ENCODE measurements at regions not wholly inside any gene's neighbourhood (a gene's known extent, or its start where the extent isn't known, plus 50 kb on each side); places are given as distances from the start of the nearest gene placed in this dataset.

- no peak for DNase-seq
- Histone ChIP-seq H3K4me1 (ENCODE audit: control insufficient read depth, insufficient read depth, low read length, poor library complexity, severe bottlenecking) (no peaks in the 10 kb centered on the region), H3K27me3 (ENCODE audit: control insufficient read depth, insufficient read depth, low read length) (no peaks in the 10 kb centered on the region), H3K9me3 (ENCODE audit: control insufficient read depth in 2 of 2, low read length in 2 of 2) (no peaks in the 10 kb centered on the region), H3K27ac (ENCODE audit: insufficient read depth, low read length, poor library complexity, severe bottlenecking) (no peak overlapping the region), H3K4me3 (ENCODE audit: low read depth, low read length) (no peak overlapping the region), H3K36me3 (ENCODE audit: control insufficient read depth, insufficient read depth, low read length) (no peaks in the 10 kb centered on the region)
- Mint-ChIP-seq H3K4me1 (no peaks in the 10 kb centered on the region), H3K27me3 (no peaks in the 10 kb centered on the region), H3K9me3 (peaks cover 0 to 15% (median 5%) of the 10 kb centered on the region in 7 donors), H3K36me3 (no peaks in the 10 kb centered on the region), H3K4me3 (no peak overlapping the region), H3K27ac (no peak overlapping the region)
- no peak for ATAC-seq (ENCODE audit: low read depth in 2 of 2)
Observed at GRCh38 chr1:214993419-214993818, 89.1 kb upstream of the KCNK2 start.

DNA sequence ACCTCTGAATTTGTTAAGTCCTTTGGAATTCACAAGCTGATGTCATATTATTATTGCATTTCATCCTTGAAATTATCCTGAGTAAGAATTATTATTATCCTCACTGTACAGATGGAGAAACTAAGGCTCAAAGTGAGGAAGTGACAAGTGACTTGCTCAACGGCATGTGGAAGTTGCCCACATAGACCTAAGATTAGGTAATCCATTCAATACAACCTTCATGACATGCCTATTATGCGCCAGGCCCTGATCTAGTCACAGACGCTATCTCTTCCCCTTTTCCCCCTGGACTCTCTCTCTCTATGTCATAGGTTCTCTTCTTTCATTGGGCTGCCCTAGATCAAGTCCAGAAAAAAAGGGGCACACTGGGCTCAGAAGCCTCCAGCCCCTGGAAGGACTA is 84.9 kb upstream of the KCNK2 start:
- Mint-ChIP-seq H3K4me3 (no peak overlapping the region), H3K27ac (no peak overlapping the region), H3K4me1 (no peaks in the 10 kb centered on the region), H3K27me3 (no peaks in the 10 kb centered on the region), H3K36me3 (no peaks in the 10 kb centered on the region), H3K9me3 (peaks cover 0 to 3% (median 2%) of the 10 kb centered on the region in 7 donors)
- Histone ChIP-seq H3K27ac (ENCODE audit: insufficient read depth, low read length, poor library complexity, severe bottlenecking) (no peak overlapping the region), H3K36me3 (ENCODE audit: control insufficient read depth, insufficient read depth, low read length) (no peaks in the 10 kb centered on the region), H3K9me3 (ENCODE audit: control insufficient read depth in 2 of 2, low read length in 2 of 2) (no peaks in the 10 kb centered on the region), H3K27me3 (ENCODE audit: control insufficient read depth, insufficient read depth, low read length) (no peaks in the 10 kb centered on the region), H3K4me1 (ENCODE audit: control insufficient read depth, insufficient read depth, low read length, poor library complexity, severe bottlenecking) (no peaks in the 10 kb centered on the region), H3K4me3 (ENCODE audit: low read depth, low read length) (no peak overlapping the region)
- no peak for DNase-seq
- ATAC-seq (ENCODE audit: low read depth in 2 of 2): no peak

GRCh38 chr1:215001419-215002021 is 81.0 kb upstream of the KCNK2 start:
- Mint-ChIP-seq H3K4me1 (no peaks in the 10 kb centered on the region), H3K4me3 (no peak overlapping the region), H3K9me3 (peaks cover 0 to 7% (median 2%) of the 10 kb centered on the region in 7 donors), H3K27me3 (no peaks in the 10 kb centered on the region), H3K27ac (no peak overlapping the region), H3K36me3 (no peaks in the 10 kb centered on the region)
- Histone ChIP-seq H3K27me3 (ENCODE audit: control insufficient read depth, insufficient read depth, low read length) (no peaks in the 10 kb centered on the region), H3K36me3 (ENCODE audit: control insufficient read depth, insufficient read depth, low read length) (no peaks in the 10 kb centered on the region), H3K4me3 (ENCODE audit: low read depth, low read length) (no peak overlapping the region), H3K9me3 (ENCODE audit: control insufficient read depth in 2 of 2, low read length in 2 of 2) (no peaks in the 10 kb centered on the region), H3K4me1 (ENCODE audit: control insufficient read depth, insufficient read depth, low read length, poor library complexity, severe bottlenecking) (no peaks in the 10 kb centered on the region), H3K27ac (ENCODE audit: insufficient read depth, low read length, poor library complexity, severe bottlenecking) (no peak overlapping the region)
- ATAC-seq (ENCODE audit: low read depth in 2 of 2) (no peak), DNase-seq (no peak)

GRCh38 chr1:215002471-215002870 is 80.1 kb upstream of the KCNK2 start:
- no peaks in the 10 kb centered on the region for H3K4me1 ChIP-seq (ENCODE audit: control insufficient read depth, insufficient read depth, low read length, poor library complexity, severe bottlenecking)
- H3K27me3 ChIP-seq (ENCODE audit: control insufficient read depth, insufficient read depth, low read length): no peaks in the 10 kb centered on the region
- no peak overlapping the region for H3K27ac ChIP-seq (ENCODE audit: insufficient read depth, low read length, poor library complexity, severe bottlenecking)
- H3K9me3 Mint-ChIP-seq: peaks cover 0 to 7% (median 2%) of the 10 kb centered on the region in 7 donors
- no peak overlapping the region for H3K4me3 Mint-ChIP-seq
- no peaks in the 10 kb centered on the region for H3K27me3 Mint-ChIP-seq
- no peak overlapping the region for H3K4me3 ChIP-seq (ENCODE audit: low read depth, low read length)
- H3K36me3 Mint-ChIP-seq: no peaks in the 10 kb centered on the region
- no peaks in the 10 kb centered on the region for H3K9me3 ChIP-seq (ENCODE audit: control insufficient read depth in 2 of 2, low read length in 2 of 2)
- H3K36me3 ChIP-seq (ENCODE audit: control insufficient read depth, insufficient read depth, low read length): no peaks in the 10 kb centered on the region
- no peak overlapping the region for H3K27ac Mint-ChIP-seq
- ATAC-seq (ENCODE audit: low read depth in 2 of 2): no peak
- DNase-seq: no peak
- no peaks in the 10 kb centered on the region for H3K4me1 Mint-ChIP-seq

- no peaks in the 10 kb centered on the region for H3K36me3 ChIP-seq (ENCODE audit: control insufficient read depth, insufficient read depth, low read length)
- H3K4me3 ChIP-seq (ENCODE audit: low read depth, low read length): no peak overlapping the region
- no peaks in the 10 kb centered on the region for H3K9me3 ChIP-seq (ENCODE audit: control insufficient read depth in 2 of 2, low read length in 2 of 2)
- H3K27ac ChIP-seq (ENCODE audit: insufficient read depth, low read length, poor library complexity, severe bottlenecking): no peak overlapping the region
- Mint-ChIP-seq H3K27ac (no peak overlapping the region), H3K4me3 (no peak overlapping the region), H3K9me3 (peaks cover 0 to 7% (median 2%) of the 10 kb centered on the region in 7 donors), H3K36me3 (no peaks in the 10 kb centered on the region), H3K27me3 (no peaks in the 10 kb centered on the region), H3K4me1 (no peaks in the 10 kb centered on the region)
- ATAC-seq (ENCODE audit: low read depth in 2 of 2) (no peak), DNase-seq (no peak)
- no peaks in the 10 kb centered on the region for H3K4me1 ChIP-seq (ENCODE audit: control insufficient read depth, insufficient read depth, low read length, poor library complexity, severe bottlenecking)
- H3K27me3 ChIP-seq (ENCODE audit: control insufficient read depth, insufficient read depth, low read length): no peaks in the 10 kb centered on the region
Observed at GRCh38 chr1:215003686-215004085, 78.9 kb upstream of the KCNK2 start.

- Mint-ChIP-seq H3K27me3 (no peaks in the 10 kb centered on the region), H3K9me3 (peaks cover 0 to 7% (median 2%) of the 10 kb centered on the region in 7 donors), H3K4me3 (no peak overlapping the region), H3K36me3 (no peaks in the 10 kb centered on the region), H3K27ac (no peak overlapping the region), H3K4me1 (no peaks in the 10 kb centered on the region)
- Histone ChIP-seq H3K27ac (ENCODE audit: insufficient read depth, low read length, poor library complexity, severe bottlenecking) (no peak overlapping the region), H3K36me3 (ENCODE audit: control insufficient read depth, insufficient read depth, low read length) (no peaks in the 10 kb centered on the region), H3K4me1 (ENCODE audit: control insufficient read depth, insufficient read depth, low read length, poor library complexity, severe bottlenecking) (no peaks in the 10 kb centered on the region), H3K27me3 (ENCODE audit: control insufficient read depth, insufficient read depth, low read length) (no peaks in the 10 kb centered on the region), H3K4me3 (ENCODE audit: low read depth, low read length) (no peak overlapping the region), H3K9me3 (ENCODE audit: control insufficient read depth in 2 of 2, low read length in 2 of 2) (no peaks in the 10 kb centered on the region)
- DNase-seq (no peak), ATAC-seq (ENCODE audit: low read depth in 2 of 2) (no peak)
Observed at GRCh38 chr1:215004121-215004827, 78.3 kb upstream of the KCNK2 start.

GRCh38 chr1:215005078-215005477 is 77.5 kb upstream of the KCNK2 start:
- no peaks in the 10 kb centered on the region for H3K36me3 ChIP-seq (ENCODE audit: control insufficient read depth, insufficient read depth, low read length)
- no peak overlapping the region for H3K4me3 ChIP-seq (ENCODE audit: low read depth, low read length)
- no peaks in the 10 kb centered on the region for H3K4me1 Mint-ChIP-seq
- no peaks in the 10 kb centered on the region for H3K27me3 Mint-ChIP-seq
- ATAC-seq (ENCODE audit: low read depth in 2 of 2) (no peak), DNase-seq (no peak)
- no peak overlapping the region for H3K27ac ChIP-seq (ENCODE audit: insufficient read depth, low read length, poor library complexity, severe bottlenecking)
- no peak overlapping the region for H3K4me3 Mint-ChIP-seq
- H3K4me1 ChIP-seq (ENCODE audit: control insufficient read depth, insufficient read depth, low read length, poor library complexity, severe bottlenecking): no peaks in the 10 kb centered on the region
- H3K27ac Mint-ChIP-seq: no peak overlapping the region
- no peaks in the 10 kb centered on the region for H3K27me3 ChIP-seq (ENCODE audit: control insufficient read depth, insufficient read depth, low read length)
- peaks cover 0 to 7% (median 2%) of the 10 kb centered on the region in 7 donors for H3K9me3 Mint-ChIP-seq
- H3K9me3 ChIP-seq (ENCODE audit: control insufficient read depth in 2 of 2, low read length in 2 of 2): no peaks in the 10 kb centered on the region
- no peaks in the 10 kb centered on the region for H3K36me3 Mint-ChIP-seq
